ENCODE measurements at regions not wholly inside any gene's neighbourhood (a gene's known extent, or its start where the extent isn't known, plus 50 kb on each side); places are given as distances from the start of the nearest gene placed in this dataset.
"Not testable (repeated sequence)": the region's sequence is repeated elsewhere in the genome, so short reads cannot be mapped to it uniquely, and the experiment has no call there.

DNA sequence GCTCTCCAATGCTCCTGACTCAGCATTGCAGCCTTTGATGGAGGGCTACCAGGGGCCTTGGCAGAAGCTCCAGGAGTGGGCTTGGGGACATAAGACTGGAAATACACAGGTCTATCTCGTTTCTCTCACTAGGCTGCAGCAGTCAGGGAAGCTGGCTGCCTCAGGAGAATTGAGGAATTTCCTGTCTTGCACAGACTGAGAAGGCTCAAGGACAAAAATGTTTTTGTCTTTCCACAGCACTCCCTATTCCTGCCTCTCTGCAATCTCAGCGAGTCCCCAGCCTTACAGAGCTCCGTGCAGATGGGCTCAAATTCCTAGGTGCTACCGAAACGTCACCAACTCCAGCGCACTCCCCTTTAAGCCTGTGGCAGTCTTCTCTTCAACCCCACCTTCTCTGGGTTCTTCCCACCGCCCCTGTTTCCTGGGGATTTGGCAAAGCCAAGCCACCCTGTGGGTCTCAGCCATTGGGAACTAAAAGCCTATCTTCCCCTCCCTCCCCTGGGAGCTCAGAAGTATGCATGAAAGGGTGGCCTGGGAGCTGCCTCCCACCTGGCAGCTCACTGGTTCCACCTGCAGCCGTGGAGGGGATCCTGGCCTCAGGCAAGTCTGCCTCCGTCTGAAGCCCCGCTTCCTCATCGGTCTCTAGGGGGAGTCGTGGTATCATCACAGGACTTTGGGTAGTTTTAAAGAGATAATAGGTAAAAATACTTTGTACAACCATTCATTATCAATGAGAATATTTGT lies 322.6 kb upstream of the FRG2C start:
- Histone ChIP-seq H3K27ac (no peak overlapping the region), H3K4me3 (no peak overlapping the region), H3K9me3 (no peaks in the 10 kb centered on the region), H3K27me3 (no peaks in the 10 kb centered on the region), H3K4me1 (no peaks in the 10 kb centered on the region), H3K36me3 (no peaks in the 10 kb centered on the region)
- in situ Hi-C loops (cut with MboI; ENCODE audit: low sequenced_read_pairs in 4 of 4), result no loop called here
- ATAC-seq (no peak), DNase-seq (no peak)
- intact Hi-C loops (cut with DNase I; ENCODE audit: low total_unique reads), result no loop called here
- TF ChIP-seq POLR2A (IDR thresholded peaks at IDR 0.05) (no peak), CTCF (IDR thresholded peaks at IDR 0.05 in 4 of 5, conservative IDR thresholded peaks at IDR 0.05 in 1 of 5) (no peak)

DNA sequence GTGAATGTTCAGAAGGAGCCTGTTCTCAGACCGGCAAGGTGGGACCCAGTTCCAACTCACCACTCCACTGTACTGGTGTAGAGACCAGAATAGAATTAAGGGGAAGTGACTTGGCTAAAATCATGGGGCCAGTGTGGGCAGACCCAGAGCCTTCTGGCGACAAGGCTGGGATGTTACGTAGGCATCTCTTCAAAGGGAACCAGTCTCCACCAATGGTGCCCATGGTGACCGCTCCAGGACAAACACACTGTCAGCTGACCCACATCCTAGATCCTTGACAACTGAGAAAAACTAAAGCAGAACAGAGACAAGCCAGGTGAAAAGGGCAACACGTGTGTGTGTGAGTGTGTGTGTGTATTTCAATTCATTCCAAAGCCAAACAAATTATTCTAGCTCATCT lies 321.7 kb upstream of the FRG2C start:
- Histone ChIP-seq H3K4me1 (no peaks in the 10 kb centered on the region), H3K27me3 (no peaks in the 10 kb centered on the region), H3K9me3 (no peaks in the 10 kb centered on the region), H3K27ac (no peak overlapping the region), H3K4me3 (no peak overlapping the region), H3K36me3 (no peaks in the 10 kb centered on the region)
- intact Hi-C loops (cut with DNase I; ENCODE audit: low total_unique reads) (no loop called here), in situ Hi-C loops (cut with MboI; ENCODE audit: low sequenced_read_pairs in 4 of 4) (no loop called here)
- TF ChIP-seq CTCF (IDR thresholded peaks at IDR 0.05 in 4 of 5, conservative IDR thresholded peaks at IDR 0.05 in 1 of 5), result no peak
- TF ChIP-seq POLR2A (IDR thresholded peaks at IDR 0.05), result no peak
- DNase-seq (no peak), ATAC-seq (no peak)

GRCh38 chr3:75350536-75350935 lies 313.6 kb upstream of the FRG2C start:
- H3K27ac ChIP-seq; H3K9me3 ChIP-seq; H3K27me3 ChIP-seq; intact Hi-C loops (cut with DNase I; ENCODE audit: low total_unique reads); H3K36me3 ChIP-seq; H3K4me3 ChIP-seq; in situ Hi-C loops (cut with MboI; ENCODE audit: low sequenced_read_pairs in 4 of 4); H3K4me1 ChIP-seq; DNase-seq; ATAC-seq: not testable (repeated sequence)

DNA sequence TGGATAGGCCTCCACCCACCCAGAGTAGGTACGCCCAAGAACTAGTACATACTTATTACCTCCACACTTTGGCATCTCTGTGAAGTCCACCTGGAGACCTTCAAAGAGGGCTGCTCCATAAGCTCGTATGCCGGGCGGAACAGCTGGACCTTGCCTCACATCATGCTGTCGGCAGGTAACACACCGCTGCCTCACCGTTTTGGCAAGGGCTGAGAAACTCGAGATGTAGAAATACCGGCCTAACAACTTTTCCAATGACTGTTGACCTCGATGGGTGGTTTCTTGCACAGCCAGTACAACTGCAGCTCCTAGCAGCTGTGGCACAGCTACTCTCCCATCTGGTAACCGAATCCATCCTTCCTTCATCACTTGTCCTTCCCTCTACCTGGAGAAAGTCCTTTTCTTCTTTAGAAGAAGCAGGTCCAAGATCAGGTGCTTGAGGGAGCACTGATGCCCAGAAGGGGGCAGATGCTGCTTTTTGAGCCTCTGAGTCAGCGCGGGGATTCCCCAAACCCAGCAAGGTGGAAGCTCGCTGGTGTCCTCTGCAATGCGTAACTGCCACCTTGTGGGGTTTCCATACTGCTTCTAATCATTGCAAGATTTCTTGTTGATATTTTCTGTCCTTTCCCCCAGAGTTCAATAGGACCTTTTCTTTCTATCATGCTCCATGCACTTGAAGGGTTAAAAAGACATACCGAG lies 301.9 kb upstream of the FRG2C start:
- in situ Hi-C loops (cut with MboI; ENCODE audit: low sequenced_read_pairs in 4 of 4); ATAC-seq; H3K9me3 ChIP-seq; intact Hi-C loops (cut with DNase I; ENCODE audit: low total_unique reads); H3K27me3 ChIP-seq; DNase-seq; H3K27ac ChIP-seq; H3K4me1 ChIP-seq; H3K36me3 ChIP-seq; H3K4me3 ChIP-seq: not testable (repeated sequence)

DNA sequence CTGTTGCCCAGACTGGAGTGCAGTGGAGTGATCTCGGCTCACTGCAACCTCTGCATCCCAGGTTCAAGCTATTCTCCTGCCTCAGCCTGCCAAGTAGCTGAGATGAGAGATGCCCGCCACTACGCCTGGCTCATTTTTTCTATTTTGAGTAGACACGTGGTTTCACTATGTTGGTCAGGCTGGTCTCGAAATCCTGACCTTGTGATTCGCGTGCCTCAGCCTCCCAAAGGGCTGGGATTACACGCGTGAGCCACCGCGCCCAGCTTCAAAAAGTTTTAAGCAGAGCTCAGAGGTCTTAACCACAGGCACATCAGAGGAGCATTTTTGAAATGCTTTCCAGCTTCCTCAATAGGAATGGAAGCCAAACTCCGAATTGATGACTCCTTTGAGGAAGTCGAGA lies 291.2 kb upstream of the FRG2C start:
- H3K4me1 ChIP-seq; H3K9me3 ChIP-seq; H3K4me3 ChIP-seq; in situ Hi-C loops (cut with MboI; ENCODE audit: low sequenced_read_pairs in 4 of 4); H3K27me3 ChIP-seq; H3K36me3 ChIP-seq; H3K27ac ChIP-seq; DNase-seq; ATAC-seq; intact Hi-C loops (cut with DNase I; ENCODE audit: low total_unique reads): not testable (repeated sequence)

- ATAC-seq; H3K27me3 ChIP-seq; intact Hi-C loops (cut with DNase I; ENCODE audit: low total_unique reads); H3K9me3 ChIP-seq; H3K4me3 ChIP-seq; H3K4me1 ChIP-seq; H3K27ac ChIP-seq; in situ Hi-C loops (cut with MboI; ENCODE audit: low sequenced_read_pairs in 4 of 4); H3K36me3 ChIP-seq; DNase-seq: not testable (repeated sequence)
These were observed 284.3 kb upstream of the FRG2C start for GRCh38 chr3:75379840-75380239.
